Fibroblast of lung (primary cell): ENCODE measurements at regions not wholly inside any gene's neighbourhood (a gene's known extent, or its start where the extent isn't known, plus 50 kb on each side); places are given as distances from the start of the nearest gene placed in this dataset.

Experiments
- CTCF ChIP-seq, 2 donors: IDR thresholded peaks in 1 of 2; conservative IDR thresholded peaks in 1 of 2; 1 replicate in 1 of 2; 2 replicates in 1 of 2; pipeline ENCODE4 v1.5.1; 2011 to 2012; ENCODE audit warnings: low read length in 2 of 2, control low read depth in 1 of 2, inconsistent platforms in 1 of 2, low read depth in 1 of 2, mild to moderate bottlenecking in 1 of 2
- EZH2 ChIP-seq: IDR thresholded peaks from 2 replicates; pipeline ENCODE4 v1.5.1; 2012; ENCODE audit warnings: low read length, control low read depth, mild to moderate bottlenecking; ENCODE audit errors: missing control alignments

GRCh38 chr13:112217431-112217830 lies 150.5 kb downstream of the SOX1 start:
- TF ChIP-seq CTCF (conservative IDR thresholded peaks at IDR 0.05 in 1 of 2, IDR thresholded peaks at IDR 0.05 in 1 of 2; ENCODE audit: low read depth in 1 of 2, low read length in 2 of 2) = no peak
- TF ChIP-seq EZH2 = no peak
